H9 (cell line): ENCODE measurements at regions not wholly inside any gene's neighbourhood (a gene's known extent, or its start where the extent isn't known, plus 50 kb on each side); places are given as distances from the start of the nearest gene placed in this dataset.

Experiments
- DNase-seq: peaks from one replicate; pipeline ENCODE4 v3.0.0-alpha.2; 2017
- H2AFZ ChIP-seq: one replicate; pipeline ENCODE4 v1.6.1; 2013; ENCODE audit warnings: mild to moderate bottlenecking, low read length, control low read depth, moderate library complexity
- H2AK5ac ChIP-seq: 2 replicates; pipeline ENCODE4 v1.6.1; 2013; ENCODE audit warnings: low read length, control low read depth, mixed read lengths; ENCODE audit not compliant: insufficient read length
- H2BK120ac ChIP-seq: one replicate; pipeline ENCODE4 v1.6.1; 2013; ENCODE audit warnings: low read depth, mild to moderate bottlenecking, low read length, control low read depth, inconsistent platforms; ENCODE audit not compliant: poor library complexity, severe bottlenecking
- H2BK12ac ChIP-seq: 2 replicates; pipeline ENCODE4 v1.6.1; 2013; ENCODE audit warnings: low read length, control low read depth, mixed read lengths, low read depth; ENCODE audit not compliant: insufficient read length
- H2BK15ac ChIP-seq: 2 replicates; pipeline ENCODE4 v1.6.1; 2013; ENCODE audit warnings: low read depth, low read length, control low read depth
- H2BK20ac ChIP-seq: one replicate; pipeline ENCODE4 v1.6.1; 2013; ENCODE audit warnings: low read depth, mild to moderate bottlenecking, low read length, control low read depth, inconsistent platforms; ENCODE audit not compliant: poor library complexity, severe bottlenecking
- H2BK5ac ChIP-seq: 2 replicates; pipeline ENCODE4 v1.6.1; 2013; ENCODE audit warnings: low read length, control low read depth, mixed read lengths; ENCODE audit not compliant: insufficient read length
- H3K14ac ChIP-seq: 2 replicates; pipeline ENCODE4 v1.6.1; 2013; ENCODE audit warnings: low read length, control low read depth; ENCODE audit not compliant: insufficient read depth
- H3K18ac ChIP-seq: 2 replicates; pipeline ENCODE4 v1.6.1; 2013; ENCODE audit warnings: low read depth, mild to moderate bottlenecking, mixed read lengths, low read length, control low read depth; ENCODE audit not compliant: insufficient read length
- H3K23ac ChIP-seq: 2 replicates; pipeline ENCODE4 v1.6.1; 2013; ENCODE audit warnings: low read length, control low read depth, mixed read lengths, low read depth; ENCODE audit not compliant: insufficient read length
- H3K23me2 ChIP-seq: 2 replicates; pipeline ENCODE4 v1.6.1; 2013; ENCODE audit warnings: low read depth, mild to moderate bottlenecking, mixed read lengths, low read length, control low read depth; ENCODE audit not compliant: insufficient read length, poor library complexity, severe bottlenecking
- H3K27ac ChIP-seq: 2 replicates; pipeline ENCODE4 v1.5.1; 2013; ENCODE audit warnings: low read length, control low read depth, mixed read lengths, low read depth; ENCODE audit not compliant: insufficient read length
- H3K27me3 ChIP-seq: 2 replicates; pipeline ENCODE4 v1.6.1; 2013; ENCODE audit warnings: low read length, control low read depth, inconsistent platforms; ENCODE audit not compliant: insufficient read depth
- H3K4ac ChIP-seq: 2 replicates; pipeline ENCODE4 v1.6.1; 2013; ENCODE audit warnings: low read depth, mild to moderate bottlenecking, control low read depth, inconsistent platforms, low read length, moderate library complexity
- H3K4me1 ChIP-seq: 2 replicates; pipeline ENCODE4 v1.6.1; 2013; ENCODE audit warnings: low read length, control low read depth, inconsistent platforms; ENCODE audit not compliant: insufficient read depth
- H3K4me2 ChIP-seq: 2 replicates; pipeline ENCODE4 v1.6.1; 2013; ENCODE audit warnings: low read length, control low read depth, mixed read lengths; ENCODE audit not compliant: insufficient read length, insufficient read depth
- H3K56ac ChIP-seq: 2 replicates; pipeline ENCODE4 v1.6.1; 2013; ENCODE audit warnings: low read depth, mild to moderate bottlenecking, mixed read lengths, low read length, control low read depth; ENCODE audit not compliant: insufficient read length
- H3K79me1 ChIP-seq: 2 replicates; pipeline ENCODE4 v1.6.1; 2013; ENCODE audit warnings: low read depth, mild to moderate bottlenecking, moderate library complexity, low read length, control low read depth, inconsistent platforms; ENCODE audit not compliant: insufficient read depth, poor library complexity, severe bottlenecking
- H3K79me2 ChIP-seq: 2 replicates; pipeline ENCODE4 v1.6.1; 2013; ENCODE audit warnings: low read length, control low read depth, inconsistent platforms; ENCODE audit not compliant: insufficient read depth
- H3K9ac ChIP-seq: 2 replicates; pipeline ENCODE4 v1.6.1; 2013; ENCODE audit warnings: low read length, control low read depth, mixed read lengths; ENCODE audit not compliant: insufficient read length; ENCODE audit errors: extremely low read depth
- H3K9me3 ChIP-seq: one replicate; pipeline ENCODE4 v1.6.1; 2013; ENCODE audit warnings: low read depth, low read length, inconsistent platforms; ENCODE audit not compliant: control insufficient read depth
- H3T11ph ChIP-seq: one replicate; pipeline ENCODE4 v1.6.1; 2013; ENCODE audit warnings: mild to moderate bottlenecking, low read length, control low read depth, inconsistent platforms
- H4K20me1 ChIP-seq: one replicate; pipeline ENCODE4 v1.6.1; 2013; ENCODE audit not compliant: control insufficient read depth, insufficient read length, insufficient read depth
- H4K5ac ChIP-seq: 2 replicates; pipeline ENCODE4 v1.6.1; 2013; ENCODE audit warnings: low read depth, mild to moderate bottlenecking, mixed read lengths, low read length, control low read depth; ENCODE audit not compliant: insufficient read length
- H4K8ac ChIP-seq: replicated peaks from 2 replicates; pipeline ENCODE4 v1.6.1; 2013; ENCODE audit warnings: low read length, control low read depth, mixed read lengths, low read depth; ENCODE audit not compliant: insufficient read length
- H4K91ac ChIP-seq: 2 replicates; pipeline ENCODE4 v1.6.1; 2013; ENCODE audit warnings: low read depth, mild to moderate bottlenecking, moderate library complexity, mixed read lengths, low read length, control low read depth; ENCODE audit not compliant: insufficient read length
- H3K27ac Mint-ChIP-seq, 3 experiments: 2 replicates in 2 of 3; 3 replicates in 1 of 3; pipeline ENCODE4 v1.8.0; 2020 to 2021; ENCODE audit warnings: mixed read lengths in 3 of 3, mild to moderate bottlenecking in 1 of 3, moderate library complexity in 1 of 3
- H3K27me3 Mint-ChIP-seq: 2 replicates; pipeline ENCODE4 v1.8.0; 2021; ENCODE audit warnings: low read depth, mild to moderate bottlenecking, moderate library complexity, mixed read lengths
- H3K36me3 Mint-ChIP-seq, 3 experiments: 2 replicates in 2 of 3; 3 replicates in 1 of 3; pipeline ENCODE4 v1.8.0; 2020 to 2021; ENCODE audit warnings: low read depth in 3 of 3, mixed read lengths in 3 of 3; ENCODE audit not compliant: insufficient read depth in 1 of 3
- H3K4me1 Mint-ChIP-seq, 2 experiments: 2 replicates each; pipeline ENCODE4 v1.8.0; 2020; ENCODE audit warnings: mixed read lengths in 2 of 2
- H3K4me3 Mint-ChIP-seq, 2 experiments: 2 replicates in 1 of 2; 3 replicates in 1 of 2; pipeline ENCODE4 v1.8.0; 2020 to 2021; ENCODE audit warnings: mild to moderate bottlenecking in 2 of 2, mixed read lengths in 2 of 2, moderate library complexity in 1 of 2
- H3K9me3 Mint-ChIP-seq, 2 experiments: 2 replicates in 1 of 2; 3 replicates in 1 of 2; pipeline ENCODE4 v1.8.0; 2020; ENCODE audit warnings: mild to moderate bottlenecking in 2 of 2, mixed read lengths in 2 of 2, moderate library complexity in 1 of 2
- WGBS: extraction: QIAGEN DNeasy Blood & Tissue Kit; methylation state at CpG from one replicate; pipeline ENCODE4 v1.1.7; 2013; ENCODE audit warnings: missing lambda C conversion rate, low lambda C conversion rate, mixed read lengths; ENCODE audit not compliant: insufficient read length; ENCODE audit errors: extremely low coverage; 5-methylcytosine and 5-hydroxymethylcytosine counted together
- TF ChIP-seq, protein P1 (sequence below): fragments of 200-600 bp; sonication (generic); conservative IDR thresholded peaks from 3 replicates; pipeline ENCODE4 v1.8.0; 2021; ENCODE audit warnings: antibody characterized with exemption, mild to moderate bottlenecking

DNA sequence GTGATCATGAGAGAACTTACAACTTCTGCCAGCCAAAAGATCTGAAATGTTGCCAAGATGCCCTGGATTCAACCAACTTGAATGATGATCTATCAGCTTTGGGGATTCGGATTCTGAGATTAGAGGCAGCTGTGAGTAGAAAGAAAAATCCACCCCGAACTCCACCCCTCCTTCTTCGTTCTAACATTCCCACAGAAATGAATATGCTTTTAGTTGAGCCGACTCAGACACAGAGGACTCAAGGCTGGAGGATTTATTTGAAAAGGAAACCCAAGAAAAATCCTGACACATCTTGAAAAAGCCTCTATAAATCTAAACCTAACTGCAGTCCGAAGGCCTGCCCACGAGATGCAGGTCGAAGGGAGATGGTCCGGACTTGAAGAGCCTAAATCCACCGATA, 275.0 kb downstream of the GAS1 start:
- Histone ChIP-seq H3K79me1 (no peaks in the 10 kb centered on the region), H3K18ac (no peak overlapping the region), H2BK12ac (no peak overlapping the region), H3K27me3 (no peaks in the 10 kb centered on the region), H2AFZ (no peak overlapping the region), H2AK5ac (no peak overlapping the region), H3T11ph (no peak overlapping the region), H3K4me2 (no peak overlapping the region), H3K27ac (no peak overlapping the region), H2BK120ac (no peak overlapping the region), H2BK20ac (no peak overlapping the region), H3K4me1 (no peaks in the 10 kb centered on the region), H3K9me3 (peaks cover 3% of the 10 kb centered on the region), H3K23me2 (no peaks in the 10 kb centered on the region), H3K4ac (no peak overlapping the region), H3K79me2 (no peaks in the 10 kb centered on the region), H2BK15ac (no peak overlapping the region), H3K23ac (no peak overlapping the region), H4K20me1 (no peaks in the 10 kb centered on the region), H3K14ac (no peak overlapping the region), H4K8ac (no peak overlapping the region), H4K5ac (no peak overlapping the region), H4K91ac (no peak overlapping the region), H3K56ac (no peak overlapping the region), H3K9ac (no peak overlapping the region), H2BK5ac (no peak overlapping the region)
- WGBS: no CpG with 5 or more reads among the region's 9 CpGs
- H3K27me3 Mint-ChIP-seq: no peaks in the 10 kb centered on the region
- H3K4me3 Mint-ChIP-seq: no peak overlapping the region
- H3K36me3 Mint-ChIP-seq: peaks cover 0 to 6% (median 5%) of the 10 kb centered on the region in 3 experiments; a peak in 3 of 7 replicates
- H3K4me1 Mint-ChIP-seq: no peaks in the 10 kb centered on the region
- no peak overlapping the region for H3K27ac Mint-ChIP-seq
- TF ChIP-seq, protein P1, sequence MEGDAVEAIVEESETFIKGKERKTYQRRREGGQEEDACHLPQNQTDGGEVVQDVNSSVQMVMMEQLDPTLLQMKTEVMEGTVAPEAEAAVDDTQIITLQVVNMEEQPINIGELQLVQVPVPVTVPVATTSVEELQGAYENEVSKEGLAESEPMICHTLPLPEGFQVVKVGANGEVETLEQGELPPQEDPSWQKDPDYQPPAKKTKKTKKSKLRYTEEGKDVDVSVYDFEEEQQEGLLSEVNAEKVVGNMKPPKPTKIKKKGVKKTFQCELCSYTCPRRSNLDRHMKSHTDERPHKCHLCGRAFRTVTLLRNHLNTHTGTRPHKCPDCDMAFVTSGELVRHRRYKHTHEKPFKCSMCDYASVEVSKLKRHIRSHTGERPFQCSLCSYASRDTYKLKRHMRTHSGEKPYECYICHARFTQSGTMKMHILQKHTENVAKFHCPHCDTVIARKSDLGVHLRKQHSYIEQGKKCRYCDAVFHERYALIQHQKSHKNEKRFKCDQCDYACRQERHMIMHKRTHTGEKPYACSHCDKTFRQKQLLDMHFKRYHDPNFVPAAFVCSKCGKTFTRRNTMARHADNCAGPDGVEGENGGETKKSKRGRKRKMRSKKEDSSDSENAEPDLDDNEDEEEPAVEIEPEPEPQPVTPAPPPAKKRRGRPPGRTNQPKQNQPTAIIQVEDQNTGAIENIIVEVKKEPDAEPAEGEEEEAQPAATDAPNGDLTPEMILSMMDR: no peak
- peaks cover 6 to 14% of the 10 kb centered on the region in 2 experiments for H3K9me3 Mint-ChIP-seq
- no peak for DNase-seq
